Karpas-422 (cell line): ENCODE measurements at regions not wholly inside any gene's neighbourhood (a gene's known extent, or its start where the extent isn't known, plus 50 kb on each side); places are given as distances from the start of the nearest gene placed in this dataset.

Experiments
- DNase-seq: peaks from one replicate; pipeline ENCODE4 v3.0.0-alpha.2; 2015
- H2AFZ ChIP-seq: fragments of 200-600 bp; sonication (generic); 2 replicates; pipeline ENCODE4 v1.6.1; 2014; ENCODE audit warnings: antibody characterized with exemption, low read length, mixed read lengths
- H3K27ac ChIP-seq: fragments of 200-600 bp; sonication (generic); 2 replicates; pipeline ENCODE4 v1.5.1; 2014; ENCODE audit warnings: mild to moderate bottlenecking, low read length, moderate library complexity
- H3K27me3 ChIP-seq: fragments of 200-600 bp; sonication (generic); 2 replicates; pipeline ENCODE4 v1.6.1; 2014; ENCODE audit warnings: low read length, mixed read lengths
- H3K36me3 ChIP-seq: fragments of 200-600 bp; sonication (generic); 2 replicates; pipeline ENCODE4 v1.6.1; 2014; ENCODE audit warnings: low read length, mixed read lengths; ENCODE audit not compliant: insufficient read depth
- H3K4me1 ChIP-seq: fragments of 200-600 bp; sonication (generic); 2 replicates; pipeline ENCODE4 v1.6.1; 2014; ENCODE audit warnings: mild to moderate bottlenecking, low read length, mixed read lengths
- H3K4me2 ChIP-seq: fragments of 200-600 bp; sonication (generic); 2 replicates; pipeline ENCODE4 v1.6.1; 2014; ENCODE audit warnings: low read length, low read depth, mild to moderate bottlenecking; ENCODE audit not compliant: poor library complexity, severe bottlenecking
- H3K4me3 ChIP-seq: fragments of 200-600 bp; sonication (generic); 2 replicates; pipeline ENCODE4 v1.5.1; 2014; ENCODE audit warnings: mild to moderate bottlenecking, antibody characterized with exemption, low read length, mixed read lengths
- H3K79me2 ChIP-seq: fragments of 200-600 bp; sonication (generic); 2 replicates; pipeline ENCODE4 v1.6.1; 2014; ENCODE audit warnings: mild to moderate bottlenecking, low read length, mixed read lengths
- H3K9ac ChIP-seq: fragments of 200-600 bp; sonication (generic); 2 replicates; pipeline ENCODE4 v1.6.0; 2014; ENCODE audit warnings: low read length
- H3K9me2 ChIP-seq: fragments of 200-600 bp; sonication (generic), shearing (Covaris generic); replicated peaks from 2 replicates; pipeline ENCODE4 v1.6.0; 2014; ENCODE audit warnings: mild to moderate bottlenecking, low read length, moderate library complexity; ENCODE audit not compliant: insufficient read depth
- H3K9me3 ChIP-seq: fragments of 300-700, 200-600 bp; sonication (generic); 2 replicates; pipeline ENCODE4 v1.6.1; 2014; ENCODE audit warnings: low read length, mixed read lengths
- H4K20me1 ChIP-seq: fragments of 200-600 bp; sonication (generic); 2 replicates; pipeline ENCODE4 v1.6.1; 2014; ENCODE audit warnings: mild to moderate bottlenecking, antibody characterized with exemption, low read length, low read depth; ENCODE audit not compliant: insufficient read depth

GRCh38 chr1:178020968-178021640 is 51.2 kb upstream of the SEC16B start:
- Histone ChIP-seq H3K4me3 (no peak overlapping the region), H3K36me3 (no peaks in the 10 kb centered on the region), H3K79me2 (no peaks in the 10 kb centered on the region), H4K20me1 (no peaks in the 10 kb centered on the region), H3K4me2 (no peak overlapping the region), H2AFZ (no peak overlapping the region), H3K9ac (no peak overlapping the region), H3K27me3 (no peaks in the 10 kb centered on the region), H3K9me2 (no peaks in the 10 kb centered on the region), H3K4me1 (no peaks in the 10 kb centered on the region), H3K9me3 (peaks cover 7% of the 10 kb centered on the region; the same call in 1 of the 2 replicates), H3K27ac (no peak overlapping the region)
- no peak for DNase-seq

GRCh38 chr1:178021950-178022349 is 52.1 kb upstream of the SEC16B start:
- Histone ChIP-seq H3K4me1 (no peaks in the 10 kb centered on the region), H3K27me3 (no peaks in the 10 kb centered on the region), H3K9me2 (no peaks in the 10 kb centered on the region), H3K79me2 (no peaks in the 10 kb centered on the region), H3K27ac (no peak overlapping the region), H4K20me1 (no peaks in the 10 kb centered on the region), H3K36me3 (no peaks in the 10 kb centered on the region), H3K9ac (no peak overlapping the region), H3K9me3 (peaks cover 7% of the 10 kb centered on the region; the same call in 1 of the 2 replicates), H2AFZ (no peak overlapping the region), H3K4me2 (no peak overlapping the region), H3K4me3 (no peak overlapping the region)
- no peak for DNase-seq

DNA sequence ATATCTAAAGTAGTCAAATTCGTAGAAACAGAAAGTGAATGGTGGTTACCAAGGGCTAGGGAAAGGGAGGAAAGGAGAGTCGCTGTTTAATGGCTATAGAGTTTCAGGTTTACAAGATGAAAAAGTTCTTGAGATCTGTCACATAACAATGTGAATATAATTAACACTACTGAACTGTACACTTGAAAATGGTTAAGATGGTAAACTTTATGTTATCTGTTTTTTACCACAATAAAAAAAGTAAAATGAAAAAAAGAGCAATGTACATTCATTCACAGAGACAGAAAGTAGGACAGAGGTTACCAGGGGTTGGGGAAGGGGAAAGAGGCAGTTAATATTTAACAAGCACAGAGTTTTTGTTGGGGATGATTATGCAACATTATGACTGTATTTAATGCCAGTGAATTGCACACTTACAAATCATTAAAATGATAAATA is 53.3 kb upstream of the SEC16B start:
- H3K27me3 ChIP-seq = no peaks in the 10 kb centered on the region
- no peak for DNase-seq
- no peaks in the 10 kb centered on the region for H3K79me2 ChIP-seq
- H3K36me3 ChIP-seq = no peaks in the 10 kb centered on the region
- no peaks in the 10 kb centered on the region for H4K20me1 ChIP-seq
- no peaks in the 10 kb centered on the region for H3K9me3 ChIP-seq
- H3K4me3 ChIP-seq = no peak overlapping the region
- H3K9ac ChIP-seq = no peak overlapping the region
- no peak overlapping the region for H2AFZ ChIP-seq
- no peak overlapping the region for H3K4me2 ChIP-seq
- H3K9me2 ChIP-seq = no peaks in the 10 kb centered on the region
- H3K4me1 ChIP-seq = no peaks in the 10 kb centered on the region
- H3K27ac ChIP-seq = no peak overlapping the region

DNA sequence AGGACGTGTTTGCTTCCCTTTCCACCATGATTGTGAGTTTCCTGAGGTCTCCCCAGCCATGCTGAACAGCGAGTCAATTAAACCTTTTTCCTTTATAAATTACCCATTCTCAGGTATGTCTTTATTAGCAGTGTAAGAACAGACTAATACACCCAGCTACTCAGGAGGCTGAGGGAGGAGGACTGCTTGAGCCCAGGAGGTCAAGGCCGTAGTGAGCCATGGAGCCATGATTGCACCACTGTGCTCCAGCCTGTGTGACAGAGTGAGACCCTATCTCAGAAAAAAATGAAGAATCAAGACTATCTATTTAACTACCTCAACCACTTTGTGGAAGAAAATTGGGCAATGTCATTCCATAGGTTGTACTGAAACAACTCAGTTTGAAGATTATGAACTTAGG is 54.6 kb upstream of the SEC16B start:
- Histone ChIP-seq H3K9me3 (no peaks in the 10 kb centered on the region), H3K4me2 (no peak overlapping the region)

DNA sequence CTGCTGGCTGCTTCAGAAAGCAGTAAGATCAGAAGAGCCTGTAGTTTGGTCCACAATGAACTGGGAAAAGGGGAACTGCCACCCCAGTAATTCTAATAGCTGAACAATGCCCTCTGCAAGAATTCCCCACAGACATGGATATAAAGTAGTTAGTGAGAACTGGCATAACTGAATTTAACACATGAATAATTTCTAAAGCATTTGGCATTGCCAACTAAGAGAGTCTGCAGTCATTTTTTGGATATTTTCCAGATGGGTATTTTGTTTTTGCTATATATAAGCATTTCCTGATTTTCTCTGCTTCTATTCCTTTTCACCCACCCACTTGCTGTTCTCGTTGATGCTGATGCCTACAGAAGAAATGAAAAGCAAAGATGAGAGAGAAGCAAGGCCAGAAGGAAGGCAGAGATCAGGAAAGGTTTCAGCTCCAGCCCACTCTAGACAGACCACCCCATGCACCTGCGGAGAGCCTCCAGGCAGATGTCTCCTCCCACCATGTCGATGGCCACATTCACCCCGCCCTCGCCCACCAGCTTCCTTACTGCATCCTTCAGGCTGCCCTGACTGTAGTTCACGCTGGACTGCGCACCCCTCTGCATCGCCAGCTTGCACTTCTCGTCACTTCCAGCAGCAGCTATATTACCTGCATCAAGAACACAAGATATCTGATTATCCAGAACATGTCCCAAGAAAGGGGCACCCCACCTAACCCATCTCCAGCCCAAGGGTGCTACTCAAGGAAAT is 55.9 kb upstream of the SEC16B start:
- no peaks in the 10 kb centered on the region for H4K20me1 ChIP-seq
- no peak for DNase-seq
- H3K4me3 ChIP-seq = no peak overlapping the region
- no peaks in the 10 kb centered on the region for H3K36me3 ChIP-seq
- no peaks in the 10 kb centered on the region for H3K9me2 ChIP-seq
- H3K79me2 ChIP-seq = no peaks in the 10 kb centered on the region
- H3K4me1 ChIP-seq = no peaks in the 10 kb centered on the region
- no peak overlapping the region for H2AFZ ChIP-seq
- no peaks in the 10 kb centered on the region for H3K9me3 ChIP-seq
- no peaks in the 10 kb centered on the region for H3K27me3 ChIP-seq
- no peak overlapping the region for H3K9ac ChIP-seq
- H3K4me2 ChIP-seq = no peak overlapping the region
- no peak overlapping the region for H3K27ac ChIP-seq

More for the DNA sequence above, 54.6 kb upstream of the SEC16B start:
- Histone ChIP-seq H3K27me3 (no peaks in the 10 kb centered on the region), H3K27ac (no peak overlapping the region), H3K79me2 (no peaks in the 10 kb centered on the region), H4K20me1 (no peaks in the 10 kb centered on the region), H3K9me2 (no peaks in the 10 kb centered on the region), H3K4me3 (no peak overlapping the region), H3K36me3 (no peaks in the 10 kb centered on the region), H2AFZ (no peak overlapping the region), H3K9ac (no peak overlapping the region), H3K4me1 (no peaks in the 10 kb centered on the region)
- no peak for DNase-seq

- no peak overlapping the region for H2AFZ ChIP-seq
- no peak overlapping the region for H3K9ac ChIP-seq
- no peaks in the 10 kb centered on the region for H3K4me1 ChIP-seq
- H3K4me2 ChIP-seq = no peak overlapping the region
- H3K79me2 ChIP-seq = no peaks in the 10 kb centered on the region
- no peak for DNase-seq
- no peaks in the 10 kb centered on the region for H4K20me1 ChIP-seq
- H3K9me2 ChIP-seq = no peaks in the 10 kb centered on the region
- no peaks in the 10 kb centered on the region for H3K9me3 ChIP-seq
- no peaks in the 10 kb centered on the region for H3K27me3 ChIP-seq
- H3K36me3 ChIP-seq = no peaks in the 10 kb centered on the region
- H3K27ac ChIP-seq = no peak overlapping the region
- no peak overlapping the region for H3K4me3 ChIP-seq
Observed at GRCh38 chr1:178028841-178029481, 59.1 kb upstream of the SEC16B start.

DNA sequence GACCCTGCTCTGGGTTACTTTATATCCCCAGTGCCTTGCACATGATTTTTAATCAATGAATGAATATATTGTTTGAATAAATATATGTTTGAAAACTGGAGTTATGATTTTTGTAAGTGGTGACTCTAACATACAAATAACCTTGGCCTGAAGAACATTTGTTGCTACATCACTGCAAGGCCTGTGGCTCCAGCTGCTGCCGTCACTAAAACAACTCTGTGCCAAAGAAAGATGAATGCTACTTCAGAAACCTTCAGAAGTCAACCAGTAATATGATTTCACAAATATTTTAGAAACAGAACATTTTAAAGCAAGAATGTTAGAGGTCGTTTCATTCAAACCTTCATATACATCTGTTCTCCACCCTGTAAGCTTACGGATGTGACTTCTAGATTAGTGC is 60.6 kb upstream of the SEC16B start:
- H3K4me3 ChIP-seq = no peak overlapping the region
- H3K4me1 ChIP-seq = no peaks in the 10 kb centered on the region
- no peak for DNase-seq
- H3K9me2 ChIP-seq = no peaks in the 10 kb centered on the region
- no peak overlapping the region for H3K9ac ChIP-seq
- no peaks in the 10 kb centered on the region for H4K20me1 ChIP-seq
- no peaks in the 10 kb centered on the region for H3K27me3 ChIP-seq
- H3K9me3 ChIP-seq = no peaks in the 10 kb centered on the region
- no peak overlapping the region for H3K4me2 ChIP-seq
- no peaks in the 10 kb centered on the region for H3K79me2 ChIP-seq
- no peak overlapping the region for H2AFZ ChIP-seq
- no peaks in the 10 kb centered on the region for H3K36me3 ChIP-seq
- H3K27ac ChIP-seq = no peak overlapping the region

DNA sequence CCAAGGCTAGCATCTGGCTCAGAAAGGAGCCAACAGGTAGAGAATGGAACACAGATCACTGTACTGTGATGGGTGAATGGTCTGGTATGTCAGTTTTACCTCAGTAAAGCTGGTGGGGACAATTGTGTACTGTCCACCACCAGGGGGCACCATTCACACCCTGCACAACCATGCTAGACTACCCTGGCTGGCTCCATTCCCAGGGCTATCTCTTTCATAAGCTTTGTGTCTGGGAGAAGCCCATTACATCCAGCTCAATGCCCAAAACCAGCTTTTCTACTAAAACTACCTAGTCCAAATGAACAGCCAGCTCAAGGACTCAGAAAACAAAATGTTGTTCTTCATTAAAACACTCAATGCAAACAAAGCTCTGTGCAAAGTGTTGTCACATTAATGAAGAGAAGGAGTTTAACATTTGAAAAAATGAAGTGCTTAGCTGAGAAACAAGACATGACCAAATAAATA is 62.0 kb upstream of the RASAL2 start:
- no peaks in the 10 kb centered on the region for H3K36me3 ChIP-seq
- H3K9me3 ChIP-seq = no peaks in the 10 kb centered on the region
- no peak overlapping the region for H2AFZ ChIP-seq
- H3K9me2 ChIP-seq = no peaks in the 10 kb centered on the region
- no peak overlapping the region for H3K4me3 ChIP-seq
- H3K4me2 ChIP-seq = no peak overlapping the region
- no peak overlapping the region for H3K27ac ChIP-seq
- no peaks in the 10 kb centered on the region for H3K4me1 ChIP-seq
- no peaks in the 10 kb centered on the region for H4K20me1 ChIP-seq
- DNase-seq = peak; percentile 82
- no peak overlapping the region for H3K9ac ChIP-seq
- no peaks in the 10 kb centered on the region for H3K79me2 ChIP-seq
- H3K27me3 ChIP-seq = no peaks in the 10 kb centered on the region
